GM19035 (cell line): ENCODE measurements at regions not wholly inside any gene's neighbourhood (a gene's known extent, or its start where the extent isn't known, plus 50 kb on each side); places are given as distances from the start of the nearest gene placed in this dataset.
"Not testable (repeated sequence)": the region's sequence is repeated elsewhere in the genome, so short reads cannot be mapped to it uniquely, and the experiment has no call there.

Experiments used
- ATAC-seq: cut with Tn5 transposase; IDR thresholded peaks from one replicate; pipeline ENCODE4 v1.9.1; 2021; ENCODE audit not compliant: unreplicated experiment

GRCh38 chr1:102821707-102822106 is 286.6 kb downstream of the COL11A1 start:
- ATAC-seq: no peak

- no peak for ATAC-seq
Observed at GRCh38 chr1:102800406-102800805, 307.9 kb downstream of the COL11A1 start.

GRCh38 chr1:102799496-102799895 is 308.8 kb downstream of the COL11A1 start:
- no peak for ATAC-seq

GRCh38 chr1:102798718-102799117 is 309.6 kb downstream of the COL11A1 start:
- ATAC-seq: no peak

- no peak for ATAC-seq
Observed at GRCh38 chr1:102796429-102796828, 311.9 kb downstream of the COL11A1 start.

- ATAC-seq: no peak
Observed at GRCh38 chr1:102790997-102791396, 317.3 kb downstream of the COL11A1 start.

- ATAC-seq: not testable (repeated sequence)
Observed at GRCh38 chr1:102789951-102790350, 318.4 kb downstream of the COL11A1 start.

- no peak for ATAC-seq
Observed at GRCh38 chr1:102783487-102783886, 324.8 kb downstream of the COL11A1 start.

GRCh38 chr1:102782144-102782543 is 326.2 kb downstream of the COL11A1 start:
- no peak for ATAC-seq

- no peak for ATAC-seq
Observed at GRCh38 chr1:102776071-102776470, 332.3 kb downstream of the COL11A1 start.

GRCh38 chr1:102772831-102773230 is 335.5 kb downstream of the COL11A1 start:
- ATAC-seq: no peak

- ATAC-seq: no peak
Observed at GRCh38 chr1:102758418-102758817, 349.9 kb downstream of the COL11A1 start.

GRCh38 chr1:102757363-102757762 is 351.0 kb downstream of the COL11A1 start:
- ATAC-seq: no peak

GRCh38 chr1:102751111-102751510 is 357.2 kb downstream of the COL11A1 start:
- ATAC-seq: no peak

- no peak for ATAC-seq
Observed at GRCh38 chr1:102742426-102742825, 365.9 kb downstream of the COL11A1 start.

GRCh38 chr1:102733491-102734236 is 374.7 kb downstream of the COL11A1 start:
- no peak for ATAC-seq

GRCh38 chr1:102732927-102733326 is 375.4 kb downstream of the COL11A1 start:
- ATAC-seq: no peak

GRCh38 chr1:102726417-102726816 is 381.9 kb downstream of the COL11A1 start:
- no peak for ATAC-seq

GRCh38 chr1:102724741-102725140 is 383.6 kb downstream of the COL11A1 start:
- no peak for ATAC-seq

- ATAC-seq: no peak
Observed at GRCh38 chr1:102715150-102715549, 393.2 kb downstream of the COL11A1 start.

- ATAC-seq: no peak
Observed at GRCh38 chr1:102699524-102699923, 408.8 kb downstream of the COL11A1 start.

GRCh38 chr1:102693345-102693744 is 415.0 kb downstream of the COL11A1 start:
- ATAC-seq: no peak

GRCh38 chr1:102691592-102692090 is 416.7 kb downstream of the COL11A1 start:
- ATAC-seq: no peak
